ENCODE measurements at regions not wholly inside any gene's neighbourhood (a gene's known extent, or its start where the extent isn't known, plus 50 kb on each side); places are given as distances from the start of the nearest gene placed in this dataset.
A peak's percentile ranks its signal among the peaks of the same experiment; 100 is the strongest.

- peaks cover 2% of the 10 kb centered on the region for H3K9me3 Mint-ChIP-seq
- H3K36me3 Mint-ChIP-seq: no peaks in the 10 kb centered on the region
- H3K27ac Mint-ChIP-seq: no peak overlapping the region
- no peaks in the 10 kb centered on the region for H3K4me1 Mint-ChIP-seq
- ATAC-seq (no peak), DNase-seq (ENCODE audit: low spot score in 2 of 2) (no peak)
- no peak overlapping the region for H3K4me3 Mint-ChIP-seq
These were observed 51.0 kb upstream of the VEGFC start for GRCh38 chr4:176843710-176844109.

- DNase-seq (ENCODE audit: low spot score in 2 of 2) (no peak), ATAC-seq (no peak)
- Mint-ChIP-seq H3K4me1 (no peaks in the 10 kb centered on the region), H3K4me3 (no peak overlapping the region), H3K27ac (no peak overlapping the region), H3K36me3 (no peaks in the 10 kb centered on the region), H3K9me3 (peaks cover 4% of the 10 kb centered on the region)
These were observed 51.7 kb upstream of the VEGFC start for GRCh38 chr4:176844448-176844847.

GRCh38 chr4:176845636-176846035, 52.9 kb upstream of the VEGFC start:
- DNase-seq (ENCODE audit: low spot score in 2 of 2) (no peak), ATAC-seq (no peak)
- Mint-ChIP-seq H3K4me1 (no peaks in the 10 kb centered on the region), H3K27ac (no peak overlapping the region), H3K36me3 (no peaks in the 10 kb centered on the region), H3K9me3 (peaks cover 3% of the 10 kb centered on the region), H3K4me3 (no peak overlapping the region)

- H3K4me1 Mint-ChIP-seq: no peaks in the 10 kb centered on the region
- no peak for DNase-seq (ENCODE audit: low spot score in 2 of 2)
- no peak overlapping the region for H3K27ac Mint-ChIP-seq
- peaks cover 17% of the 10 kb centered on the region for H3K9me3 Mint-ChIP-seq
- no peak overlapping the region for H3K4me3 Mint-ChIP-seq
- ATAC-seq: no peak
- no peaks in the 10 kb centered on the region for H3K36me3 Mint-ChIP-seq
These were observed 56.4 kb upstream of the VEGFC start for GRCh38 chr4:176849076-176849475.

GRCh38 chr4:176850436-176850835, 57.7 kb upstream of the VEGFC start:
- no peak for ATAC-seq

GRCh38 chr4:176856421-176856820, 63.7 kb upstream of the VEGFC start:
- Mint-ChIP-seq H3K27ac (no peak overlapping the region), H3K36me3 (no peaks in the 10 kb centered on the region), H3K4me1 (no peaks in the 10 kb centered on the region), H3K4me3 (no peak overlapping the region), H3K9me3 (peaks cover 18% of the 10 kb centered on the region)
- DNase-seq (ENCODE audit: low spot score in 2 of 2): no peak
- ATAC-seq: peak; percentile 16

More at GRCh38 chr4:176850436-176850835, 57.7 kb upstream of the VEGFC start:
- DNase-seq (ENCODE audit: low spot score in 2 of 2): no peak
- Mint-ChIP-seq H3K27ac (no peak overlapping the region), H3K4me1 (no peaks in the 10 kb centered on the region), H3K9me3 (peaks cover 20% of the 10 kb centered on the region), H3K4me3 (no peak overlapping the region), H3K36me3 (no peaks in the 10 kb centered on the region)

- peaks cover 11% of the 10 kb centered on the region for H3K9me3 Mint-ChIP-seq
- no peak for ATAC-seq
- no peak for DNase-seq (ENCODE audit: low spot score in 2 of 2)
- no peaks in the 10 kb centered on the region for H3K4me1 Mint-ChIP-seq
- no peak overlapping the region for H3K27ac Mint-ChIP-seq
- H3K36me3 Mint-ChIP-seq: no peaks in the 10 kb centered on the region
- H3K4me3 Mint-ChIP-seq: no peak overlapping the region
These were observed 66.1 kb upstream of the VEGFC start for GRCh38 chr4:176858839-176859238.

GRCh38 chr4:176864238-176864637, 71.5 kb upstream of the VEGFC start:
- Mint-ChIP-seq H3K9me3 (peaks cover 10% of the 10 kb centered on the region), H3K4me1 (no peaks in the 10 kb centered on the region), H3K27ac (no peak overlapping the region), H3K36me3 (no peaks in the 10 kb centered on the region), H3K4me3 (no peak overlapping the region)
- ATAC-seq: no peak
- no peak for DNase-seq (ENCODE audit: low spot score in 2 of 2)

- DNase-seq (ENCODE audit: low spot score in 2 of 2) (no peak), ATAC-seq (no peak)
- no peaks in the 10 kb centered on the region for H3K36me3 Mint-ChIP-seq
- no peak overlapping the region for H3K4me3 Mint-ChIP-seq
- H3K27ac Mint-ChIP-seq: no peak overlapping the region
- H3K4me1 Mint-ChIP-seq: no peaks in the 10 kb centered on the region
- peaks cover 13% of the 10 kb centered on the region for H3K9me3 Mint-ChIP-seq
These were observed 76.0 kb upstream of the VEGFC start for GRCh38 chr4:176868676-176869075.

- ATAC-seq: no peak
- H3K9me3 Mint-ChIP-seq: peaks cover 12% of the 10 kb centered on the region
- H3K4me1 Mint-ChIP-seq: no peaks in the 10 kb centered on the region
- DNase-seq (ENCODE audit: low spot score in 2 of 2): no peak
- H3K36me3 Mint-ChIP-seq: no peaks in the 10 kb centered on the region
- no peak overlapping the region for H3K4me3 Mint-ChIP-seq
- H3K27ac Mint-ChIP-seq: no peak overlapping the region
These were observed 79.7 kb upstream of the VEGFC start for GRCh38 chr4:176872461-176872860.

GRCh38 chr4:176874721-176875445, 82.2 kb upstream of the VEGFC start:
- no peak overlapping the region for H3K4me3 Mint-ChIP-seq
- ATAC-seq (no peak), DNase-seq (ENCODE audit: low spot score in 2 of 2) (no peak)
- no peak overlapping the region for H3K27ac Mint-ChIP-seq
- peaks cover 8% of the 10 kb centered on the region for H3K9me3 Mint-ChIP-seq
- H3K36me3 Mint-ChIP-seq: no peaks in the 10 kb centered on the region
- H3K4me1 Mint-ChIP-seq: no peaks in the 10 kb centered on the region

- Mint-ChIP-seq H3K4me3 (no peak overlapping the region), H3K9me3 (peaks cover 11% of the 10 kb centered on the region), H3K27ac (no peak overlapping the region), H3K36me3 (no peaks in the 10 kb centered on the region), H3K4me1 (no peaks in the 10 kb centered on the region)
- DNase-seq (ENCODE audit: low spot score in 2 of 2) (no peak), ATAC-seq (no peak)
These were observed 82.8 kb upstream of the VEGFC start for GRCh38 chr4:176875446-176875930.

GRCh38 chr4:176879380-176880116, 86.8 kb upstream of the VEGFC start:
- no peak for ATAC-seq
- no peak overlapping the region for H3K4me3 Mint-ChIP-seq
- no peak overlapping the region for H3K27ac Mint-ChIP-seq
- no peaks in the 10 kb centered on the region for H3K4me1 Mint-ChIP-seq
- H3K36me3 Mint-ChIP-seq: no peaks in the 10 kb centered on the region
- no peak for DNase-seq (ENCODE audit: low spot score in 2 of 2)
- peaks cover 10% of the 10 kb centered on the region for H3K9me3 Mint-ChIP-seq

- Mint-ChIP-seq H3K4me3 (no peak overlapping the region), H3K36me3 (no peaks in the 10 kb centered on the region), H3K27ac (no peak overlapping the region), H3K9me3 (peaks cover 12% of the 10 kb centered on the region), H3K4me1 (no peaks in the 10 kb centered on the region)
- ATAC-seq: no peak
- DNase-seq (ENCODE audit: low spot score in 2 of 2): no peak
These were observed 89.5 kb upstream of the VEGFC start for GRCh38 chr4:176882206-176882605.

- Mint-ChIP-seq H3K36me3 (no peaks in the 10 kb centered on the region), H3K9me3 (peaks cover 13% of the 10 kb centered on the region), H3K27ac (no peak overlapping the region), H3K4me1 (no peaks in the 10 kb centered on the region), H3K4me3 (no peak overlapping the region)
- DNase-seq (ENCODE audit: low spot score in 2 of 2): no peak
- ATAC-seq: no peak
These were observed 90.4 kb upstream of the VEGFC start for GRCh38 chr4:176883108-176883550.

All from stimulated activated effector memory CD8-positive, alpha-beta T cell treated with anti-CD3 and anti-CD28 coated beads, Interleukin-12 subunit alpha, Interleukin-12 subunit beta, amount 100 ng/mL, for 72 hours (primary cell).